CD4-positive, CD25-positive, alpha-beta regulatory T cell (primary cell): ENCODE measurements at regions not wholly inside any gene's neighbourhood (a gene's known extent, or its start where the extent isn't known, plus 50 kb on each side); places are given as distances from the start of the nearest gene placed in this dataset.

ENCODE experiments used
- ATAC-seq, 2 donors: fragments of 150-1000 bp; cut with Tn5 transposase; one replicate each; pipeline ENCODE4 v1.10.0; 2021; ENCODE audit warnings: low read depth in 2 of 2, moderate number of reproducible peaks in 2 of 2, moderate library complexity in 1 of 2
- DNase-seq, 3 donors: peaks; one replicate each; pipeline versions ENCODE4 v3.0.0 to v3.0.0-alpha.2; 2012 to 2022; ENCODE audit warnings: mixed read lengths in 1 of 3
- H3K27ac ChIP-seq: one replicate; pipeline ENCODE4 v1.7.0; 2013; ENCODE audit warnings: mild to moderate bottlenecking, low read length; ENCODE audit not compliant: insufficient read depth, poor library complexity, severe bottlenecking
- H3K27me3 ChIP-seq: one replicate; pipeline ENCODE4 v1.7.0; 2013; ENCODE audit warnings: low read length; ENCODE audit not compliant: control insufficient read depth, insufficient read depth
- H3K36me3 ChIP-seq: one replicate; pipeline ENCODE4 v1.7.0; 2013; ENCODE audit warnings: mild to moderate bottlenecking, low read length, moderate library complexity; ENCODE audit not compliant: control insufficient read depth, insufficient read depth
- H3K4me1 ChIP-seq: 2 replicates; pipeline ENCODE4 v1.7.0; 2013; ENCODE audit warnings: mild to moderate bottlenecking, low read length; ENCODE audit not compliant: insufficient read depth, control insufficient read depth, poor library complexity, severe bottlenecking
- H3K4me3 ChIP-seq: one replicate; pipeline ENCODE4 v1.7.0; 2013; ENCODE audit warnings: low read depth, mild to moderate bottlenecking, low read length, moderate library complexity
- H3K9me3 ChIP-seq, 2 experiments: 1 replicate in 1 of 2; 2 replicates in 1 of 2; pipeline ENCODE4 v1.7.0; 2013; ENCODE audit warnings: low read length in 2 of 2, mild to moderate bottlenecking in 1 of 2, moderate library complexity in 1 of 2; ENCODE audit not compliant: control insufficient read depth in 2 of 2
- H3K27ac Mint-ChIP-seq, 3 donors: one replicate each; pipeline ENCODE4 v1.8.0; 2020 to 2022; ENCODE audit warnings: mild to moderate bottlenecking in 3 of 3, mixed read lengths in 3 of 3, moderate library complexity in 2 of 3
- H3K27me3 Mint-ChIP-seq: one replicate; pipeline ENCODE4 v1.8.0; 2022; ENCODE audit warnings: mild to moderate bottlenecking, mixed read lengths
- H3K36me3 Mint-ChIP-seq: one replicate; pipeline ENCODE4 v1.8.0; 2020; ENCODE audit warnings: mixed read lengths
- H3K4me1 Mint-ChIP-seq, 4 donors: one replicate each; pipeline ENCODE4 v1.8.0; 2020 to 2022; ENCODE audit warnings: mixed read lengths in 4 of 4, mild to moderate bottlenecking in 1 of 4
- H3K4me3 Mint-ChIP-seq, 4 donors: one replicate each; pipeline ENCODE4 v1.8.0; 2020 to 2022; ENCODE audit warnings: mild to moderate bottlenecking in 4 of 4, mixed read lengths in 4 of 4, moderate library complexity in 3 of 4
- H3K9me3 Mint-ChIP-seq, 7 donors: one replicate each; pipeline ENCODE4 v1.8.0; 2020 to 2022; ENCODE audit warnings: mixed read lengths in 7 of 7, mild to moderate bottlenecking in 3 of 7, moderate library complexity in 2 of 7

DNA sequence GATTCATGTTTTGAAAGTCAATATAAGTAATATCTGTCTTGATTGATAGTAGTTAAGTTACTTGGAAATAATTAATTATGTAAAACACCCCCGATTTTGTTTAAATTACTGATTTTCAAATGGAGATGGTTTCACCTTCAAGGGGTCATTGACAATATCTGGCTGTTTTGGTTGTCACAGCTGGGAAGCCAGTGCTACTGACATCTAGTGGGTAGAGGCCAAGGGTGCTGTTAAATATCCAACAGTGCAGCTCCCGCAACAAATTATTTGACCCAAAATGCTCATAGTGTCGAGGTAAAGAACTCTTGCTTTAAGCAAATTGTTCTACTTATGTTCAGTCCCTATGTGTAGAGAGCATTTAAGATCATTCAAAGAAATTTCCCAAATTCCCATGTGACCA, 50.6 kb upstream of the PCDH20 start:
- H3K4me3 ChIP-seq = no peak overlapping the region
- Mint-ChIP-seq H3K9me3 (peaks cover 0 to 5% (median 0%) of the 10 kb centered on the region in 7 donors), H3K4me3 (no peak overlapping the region), H3K4me1 (no peaks in the 10 kb centered on the region), H3K27me3 (no peaks in the 10 kb centered on the region), H3K27ac (no peak overlapping the region), H3K36me3 (no peaks in the 10 kb centered on the region)
- H3K4me1 ChIP-seq = no peaks in the 10 kb centered on the region
- DNase-seq (no peak), ATAC-seq (no peak)
- H3K27ac ChIP-seq = no peak overlapping the region
- no peaks in the 10 kb centered on the region for H3K27me3 ChIP-seq
- no peaks in the 10 kb centered on the region for H3K36me3 ChIP-seq
- H3K9me3 ChIP-seq = no peaks in the 10 kb centered on the region
